ENCODE measurements at regions not wholly inside any gene's neighbourhood (a gene's known extent, or its start where the extent isn't known, plus 50 kb on each side); places are given as distances from the start of the nearest gene placed in this dataset.
"Not testable (repeated sequence)": the region's sequence is repeated elsewhere in the genome, so short reads cannot be mapped to it uniquely, and the experiment has no call there.

GRCh38 chr12:29899212-29899931 is 115.6 kb upstream of the TMTC1 start:
- DNase-seq (ENCODE audit: insufficient read length, low spot score) (no peak), FAIRE-seq (no peak)

- DNase-seq (ENCODE audit: insufficient read length, low spot score) = no peak
Measured at GRCh38 chr12:29895966-29896365, 112.2 kb upstream of the TMTC1 start.

GRCh38 chr12:29893002-29893401 is 109.3 kb upstream of the TMTC1 start:
- DNase-seq (ENCODE audit: insufficient read length, low spot score) (no peak), FAIRE-seq (no peak)

More at GRCh38 chr12:29895966-29896365, 112.2 kb upstream of the TMTC1 start:
- no peak for FAIRE-seq

GRCh38 chr12:29891792-29892191 is 108.0 kb upstream of the TMTC1 start:
- DNase-seq (ENCODE audit: insufficient read length, low spot score) (no peak), FAIRE-seq (no peak)

- no peak for DNase-seq (ENCODE audit: insufficient read length, low spot score)
- FAIRE-seq = no peak
Measured at GRCh38 chr12:29889737-29890136, 106.0 kb upstream of the TMTC1 start.

GRCh38 chr12:29888777-29889176 is 105.0 kb upstream of the TMTC1 start:
- FAIRE-seq (no peak), DNase-seq (ENCODE audit: insufficient read length, low spot score) (no peak)

- not testable (repeated sequence) for FAIRE-seq; DNase-seq (ENCODE audit: insufficient read length, low spot score)
Measured at GRCh38 chr12:29884957-29885356, 101.2 kb upstream of the TMTC1 start.

GRCh38 chr12:29883941-29884554 is 100.3 kb upstream of the TMTC1 start:
- no peak for FAIRE-seq
- DNase-seq (ENCODE audit: insufficient read length, low spot score) = no peak

- FAIRE-seq = no peak
- no peak for DNase-seq (ENCODE audit: insufficient read length, low spot score)
Measured at GRCh38 chr12:29883525-29883924, 99.8 kb upstream of the TMTC1 start.

GRCh38 chr12:29882846-29883245 is 99.1 kb upstream of the TMTC1 start:
- FAIRE-seq = no peak
- no peak for DNase-seq (ENCODE audit: insufficient read length, low spot score)

- no peak for DNase-seq (ENCODE audit: insufficient read length, low spot score)
Measured at GRCh38 chr12:29880987-29881386, 97.2 kb upstream of the TMTC1 start.

GRCh38 chr12:29879606-29880308 is 96.0 kb upstream of the TMTC1 start:
- FAIRE-seq (no peak), DNase-seq (ENCODE audit: insufficient read length, low spot score) (no peak)

More at GRCh38 chr12:29880987-29881386, 97.2 kb upstream of the TMTC1 start:
- FAIRE-seq = no peak

GRCh38 chr12:29869946-29870345 is 86.2 kb upstream of the TMTC1 start:
- DNase-seq (ENCODE audit: insufficient read length, low spot score) = no peak
- no peak for FAIRE-seq

- DNase-seq (ENCODE audit: insufficient read length, low spot score) (no peak), FAIRE-seq (no peak)
Measured at GRCh38 chr12:29867823-29868222, 84.1 kb upstream of the TMTC1 start.

GRCh38 chr12:29863665-29864064 is 79.9 kb upstream of the TMTC1 start:
- DNase-seq (ENCODE audit: insufficient read length, low spot score) = no peak
- FAIRE-seq = no peak

- DNase-seq (ENCODE audit: insufficient read length, low spot score) (no peak), FAIRE-seq (no peak)
Measured at GRCh38 chr12:29858270-29858786, 74.6 kb upstream of the TMTC1 start.

- no peak for DNase-seq (ENCODE audit: insufficient read length, low spot score)
- no peak for FAIRE-seq
Measured at GRCh38 chr12:29847246-29847645, 63.5 kb upstream of the TMTC1 start.

- DNase-seq (ENCODE audit: insufficient read length, low spot score) = no peak
- no peak for FAIRE-seq
Measured at GRCh38 chr12:29844667-29845066, 60.9 kb upstream of the TMTC1 start.

GRCh38 chr12:29843036-29843435 is 59.3 kb upstream of the TMTC1 start:
- DNase-seq (ENCODE audit: insufficient read length, low spot score) = no peak
- no peak for FAIRE-seq

- FAIRE-seq (no peak), DNase-seq (ENCODE audit: insufficient read length, low spot score) (no peak)
Measured at GRCh38 chr12:29838768-29839167, 55.0 kb upstream of the TMTC1 start.

Data from HTR-8/SVneo (cell line).